Left cardiac atrium (tissue), 4 donors: ENCODE measurements at regions not wholly inside any gene's neighbourhood (a gene's known extent, or its start where the extent isn't known, plus 50 kb on each side); places are given as distances from the start of the nearest gene placed in this dataset.
"Not testable (repeated sequence)": the region's sequence is repeated elsewhere in the genome, so short reads cannot be mapped to it uniquely, and the experiment has no call there.

Source experiments
- ATAC-seq, 2 donors: fragments of 200-7000 bp; cut with Tn5 transposase; one replicate each; pipeline ENCODE4 v1.9.1; 2020; ENCODE audit warnings: mild to moderate bottlenecking in 2 of 2, moderate library complexity in 2 of 2
- DNase-seq: peaks from one replicate; pipeline ENCODE4 v3.0.0-alpha.2; 2020
- intact Hi-C, 2 donors: fragments of 100-400 bp; cut with DNase I; formaldehyde crosslinking; loops; one replicate each; pipeline versions ENCODE4 v1.14.1 to v1.15.1; 2022 to 2023
- donor health status: DM: no; HTN: yes; CAD: no.
- donor health status: DM: no; HTN: yes; CAD: no; lungs with severe emphysema.
- donor health status: DM: yes; HTN: yes; CAD: no.
- donor health status: Dilated cardiomyopathy.

DNA sequence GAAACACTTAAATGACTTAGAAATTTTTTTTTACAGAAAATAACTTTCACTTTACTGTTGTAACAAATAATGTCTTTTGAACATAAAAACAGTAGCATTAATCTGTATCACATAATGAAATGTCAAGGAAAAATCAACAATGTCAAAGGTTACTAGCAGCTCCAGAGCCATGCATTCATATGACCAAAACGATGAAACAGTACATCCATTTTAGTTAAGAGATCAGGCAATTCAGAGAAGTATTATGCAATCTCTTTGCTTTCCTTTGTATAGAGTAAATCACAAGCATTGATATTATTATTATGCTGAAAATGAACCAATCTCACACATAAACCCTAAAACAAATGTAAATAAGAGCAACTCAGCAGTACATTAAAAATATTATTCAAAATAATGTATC, 748.9 kb downstream of the PLA2G4A start:
- DNase-seq (no peak), ATAC-seq (no peak)
- intact Hi-C loops: no loop called here

- DNase-seq: no peak
- ATAC-seq: no peak
- intact Hi-C loops: no loop called here
Measured at GRCh38 chr1:187588917-187589316, 760.2 kb downstream of the PLA2G4A start.

DNA sequence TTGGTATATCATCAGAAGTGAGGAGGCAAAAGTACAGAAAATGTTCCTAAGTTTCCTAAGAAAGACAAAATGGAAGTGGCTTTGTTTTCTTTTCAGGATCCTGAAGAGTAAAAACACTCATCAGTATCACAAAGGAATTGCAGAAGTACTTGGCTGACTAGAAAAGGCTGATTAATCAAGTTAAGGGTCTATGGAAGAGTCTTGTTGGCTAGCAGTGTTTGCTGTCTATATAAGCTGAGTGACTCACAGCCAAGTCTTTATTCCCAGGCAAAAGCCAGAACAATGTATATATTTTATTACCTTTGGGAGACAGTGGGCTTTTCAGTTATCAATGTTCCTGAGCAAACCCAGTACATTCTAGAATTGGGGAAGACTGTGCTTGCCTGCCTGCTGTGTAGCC, 777.0 kb downstream of the PLA2G4A start:
- no peak for DNase-seq
- intact Hi-C loops: no loop called here
- ATAC-seq: no peak

- intact Hi-C loops, DNase-seq, ATAC-seq: not testable (repeated sequence)
Measured at GRCh38 chr1:187615853-187616735, 787.3 kb downstream of the PLA2G4A start.

DNA sequence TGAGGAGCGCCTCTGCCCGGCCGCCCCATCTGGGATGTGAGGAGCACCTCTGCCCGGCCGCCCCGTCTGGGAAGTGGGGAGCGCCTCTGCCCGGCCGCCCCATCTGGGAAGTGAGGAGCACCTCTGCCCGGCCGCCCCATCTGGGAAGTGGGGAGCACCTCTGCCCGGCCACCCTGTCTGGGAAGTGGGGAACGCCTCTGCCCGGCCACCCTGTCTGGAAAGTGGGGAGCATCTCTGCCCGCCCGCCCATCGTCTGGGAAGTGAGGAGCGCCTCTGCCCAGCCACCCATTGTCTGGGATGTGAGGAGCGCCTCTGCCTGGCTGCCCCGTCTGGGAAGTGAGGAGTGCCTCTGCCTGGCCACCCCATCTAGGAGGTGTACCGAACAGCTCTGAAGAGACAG, 788.1 kb downstream of the PLA2G4A start:
- intact Hi-C loops, DNase-seq, ATAC-seq: not testable (repeated sequence)

DNA sequence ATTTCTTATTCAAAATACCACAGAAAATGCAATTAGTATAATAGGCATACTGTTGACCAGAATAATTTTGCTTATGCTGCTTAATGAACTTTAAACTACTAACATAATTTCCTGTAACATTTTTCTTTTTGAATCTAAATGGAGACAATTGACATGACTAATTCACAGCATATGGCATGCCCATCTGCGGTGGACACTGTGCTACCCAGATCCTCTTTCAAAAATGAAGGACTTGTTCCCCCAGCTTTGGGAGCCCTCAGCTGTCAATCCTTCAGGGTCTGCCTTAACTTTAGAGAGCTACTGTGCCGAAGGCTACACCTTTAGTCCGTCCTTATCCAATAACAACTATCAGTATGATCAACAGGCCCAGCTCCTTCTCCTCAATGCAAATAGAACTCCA, 789.0 kb downstream of the PLA2G4A start:
- intact Hi-C loops: no loop called here
- DNase-seq (no peak), ATAC-seq (no peak)

- intact Hi-C loops: no loop called here
- ATAC-seq (no peak), DNase-seq (no peak)
Measured at GRCh38 chr1:187619175-187619574, 790.4 kb downstream of the PLA2G4A start.

DNA sequence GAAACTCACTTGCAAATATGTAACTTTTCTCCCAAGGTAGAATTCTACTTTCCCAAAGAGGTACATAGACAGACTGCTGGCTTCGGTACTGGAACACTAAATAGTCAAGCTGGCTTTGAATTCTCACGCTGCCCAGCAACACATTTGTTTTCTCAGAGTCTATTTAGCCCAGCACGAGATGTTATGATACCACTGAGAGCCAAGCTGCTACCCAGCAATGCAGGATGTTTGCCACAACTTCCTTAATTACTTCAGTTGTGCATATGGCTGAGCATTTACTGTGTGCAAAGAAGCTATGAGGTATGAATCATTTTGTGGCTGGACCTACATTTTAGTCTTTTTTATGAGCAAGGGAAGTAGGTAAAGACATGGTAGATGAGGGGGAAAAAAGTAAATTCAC, 793.2 kb downstream of the PLA2G4A start:
- ATAC-seq (no peak), DNase-seq (no peak)
- intact Hi-C loops: no loop called here

DNA sequence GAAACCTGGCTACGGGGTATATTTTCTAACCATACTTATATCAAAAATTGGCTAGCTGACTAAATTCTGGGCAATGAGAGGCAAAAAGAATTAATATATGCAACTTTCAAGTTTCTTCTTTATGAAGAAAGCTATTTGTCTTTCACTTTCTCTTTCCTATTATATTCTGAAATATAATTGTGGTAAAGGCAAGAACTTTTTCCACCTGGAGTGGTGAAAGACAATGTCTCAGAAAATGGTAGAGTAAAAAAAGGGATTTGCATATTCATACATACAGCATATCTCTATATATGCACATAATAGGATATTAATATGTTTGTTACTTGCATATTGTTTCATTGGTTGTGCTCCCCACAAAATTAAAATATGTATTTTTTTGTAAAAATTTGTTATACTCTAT, 793.8 kb downstream of the PLA2G4A start:
- no peak for ATAC-seq
- intact Hi-C loops: no loop called here
- no peak for DNase-seq

DNA sequence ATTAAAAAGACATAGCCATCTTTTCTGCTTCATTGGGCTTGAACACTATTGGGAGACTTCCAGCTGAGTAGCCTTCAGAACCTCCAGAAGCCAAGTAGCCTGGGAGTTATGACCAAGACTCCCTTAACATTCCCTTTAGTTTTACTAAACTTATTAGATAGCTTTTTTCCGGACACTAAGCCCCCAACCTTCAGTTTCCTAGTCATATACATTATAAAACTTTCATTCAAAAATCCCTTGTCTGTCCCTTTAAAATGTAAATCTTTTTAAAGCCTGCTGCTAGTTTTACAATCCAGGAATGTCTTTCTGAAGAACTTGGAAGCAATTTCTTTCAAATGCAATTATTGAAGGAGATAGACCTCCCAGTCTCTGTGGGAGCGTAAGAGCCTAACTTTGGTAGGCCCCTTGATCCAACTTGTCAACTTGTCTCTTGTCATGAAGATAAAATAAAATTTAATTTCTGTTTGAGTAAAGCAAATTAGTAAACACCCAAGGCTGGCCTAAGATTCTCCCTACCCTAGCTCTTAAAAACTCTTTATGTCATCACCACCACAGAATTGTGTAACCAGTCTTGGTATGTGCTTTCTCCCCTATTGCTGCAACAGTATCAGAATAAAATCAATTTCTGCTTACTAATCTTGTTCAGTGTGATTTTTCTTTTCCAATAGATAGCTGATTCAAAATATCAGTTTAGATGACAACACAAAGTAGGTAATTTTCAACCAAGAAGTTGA, 796.2 kb downstream of the PLA2G4A start:
- peak in 1 of 2 donors; percentile 44 for ATAC-seq

DNA sequence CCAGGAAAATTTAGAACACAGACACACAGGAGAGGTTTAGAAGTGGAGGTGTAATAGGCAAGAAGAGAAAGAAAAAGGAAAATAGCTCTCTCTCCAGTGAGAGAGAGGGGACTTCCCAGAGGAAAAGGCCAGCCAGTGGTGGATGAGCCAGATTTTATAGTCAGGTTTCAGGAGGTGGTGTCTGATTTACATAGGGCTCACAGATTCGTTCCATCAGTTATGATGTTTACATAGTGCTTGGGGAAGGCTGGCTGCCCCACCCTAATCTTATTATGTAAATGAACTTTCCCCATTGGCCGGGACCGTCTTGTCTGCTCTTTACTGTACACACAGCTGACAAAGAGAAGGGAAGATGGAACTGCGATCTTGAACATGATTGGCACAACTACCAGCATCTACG, 797.3 kb downstream of the PLA2G4A start:
- ATAC-seq: no peak
- no peak for DNase-seq
- intact Hi-C loops: no loop called here

More for the DNA sequence above, 796.2 kb downstream of the PLA2G4A start:
- intact Hi-C loops: no loop called here
- no peak for DNase-seq

- intact Hi-C loops: no loop called here
- DNase-seq (no peak), ATAC-seq (no peak)
Measured at GRCh38 chr1:187627516-187627915, 798.8 kb downstream of the PLA2G4A start.

GRCh38 chr1:187629075-187629474, 800.3 kb downstream of the PLA2G4A start:
- ATAC-seq (no peak), DNase-seq (no peak)
- intact Hi-C loops: no loop called here

GRCh38 chr1:187630653-187631380, 802.1 kb downstream of the PLA2G4A start:
- DNase-seq (no peak), ATAC-seq (no peak)
- intact Hi-C loops: no loop called here

GRCh38 chr1:187631381-187631675, 802.6 kb downstream of the PLA2G4A start:
- no peak for DNase-seq
- intact Hi-C loops: no loop called here
- no peak for ATAC-seq

DNA sequence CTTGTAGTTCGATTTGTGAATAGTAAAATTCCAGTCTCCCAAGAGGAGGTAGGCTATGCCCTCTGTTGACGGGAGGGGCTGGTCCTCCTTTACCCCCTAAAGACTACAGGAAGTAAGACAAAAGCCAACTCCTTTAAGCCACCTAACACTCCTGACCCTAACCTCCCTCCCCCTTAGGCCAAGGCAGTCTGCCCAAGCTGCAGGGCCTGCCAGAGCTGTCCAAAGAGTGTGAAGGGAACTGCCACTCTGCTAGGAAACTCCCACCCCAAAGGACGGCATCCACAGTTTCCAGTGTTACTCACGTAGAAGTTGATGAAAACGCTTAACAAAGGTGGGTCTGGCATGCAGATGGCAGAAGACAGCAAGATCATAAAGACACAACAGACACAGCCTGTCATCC, 803.2 kb downstream of the PLA2G4A start:
- DNase-seq (no peak), ATAC-seq (no peak)
- intact Hi-C loops: no loop called here

- ATAC-seq: no peak
- no peak for DNase-seq
- intact Hi-C loops: no loop called here
Measured at GRCh38 chr1:187634940-187635339, 806.2 kb downstream of the PLA2G4A start.

- intact Hi-C loops: no loop called here
- ATAC-seq (no peak), DNase-seq (no peak)
Measured at GRCh38 chr1:187638733-187639434, 810.1 kb downstream of the PLA2G4A start.

DNA sequence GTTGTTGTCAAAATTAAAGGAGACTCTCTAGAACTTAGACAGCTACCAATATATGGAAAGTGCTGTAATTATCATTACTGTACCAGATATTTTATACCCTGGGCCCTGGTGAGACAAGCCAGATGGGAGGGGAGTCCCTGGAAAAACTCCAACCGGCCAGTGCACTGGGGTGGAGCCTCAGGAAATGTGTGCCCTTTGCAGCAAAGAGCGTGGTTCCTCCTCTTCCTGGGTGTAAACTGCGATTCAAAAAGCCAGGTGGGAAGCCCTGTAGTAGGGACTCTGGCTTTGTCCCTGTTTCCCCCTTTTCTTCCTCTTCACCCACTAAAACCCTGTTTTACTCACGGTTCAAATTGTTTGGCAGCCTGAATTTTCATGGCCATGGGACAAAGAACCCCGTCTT, 812.3 kb downstream of the PLA2G4A start:
- intact Hi-C loops: no loop called here
- no peak for ATAC-seq

GRCh38 chr1:187641463-187641862, 812.7 kb downstream of the PLA2G4A start:
- ATAC-seq: no peak
- intact Hi-C loops: no loop called here
- DNase-seq: no peak

More for the DNA sequence above, 812.3 kb downstream of the PLA2G4A start:
- no peak for DNase-seq
